Sigmoid colon (tissue), 4 donors: ENCODE measurements at regions not wholly inside any gene's neighbourhood (a gene's known extent, or its start where the extent isn't known, plus 50 kb on each side); places are given as distances from the start of the nearest gene placed in this dataset.

Source experiments
- EP300 ChIP-seq, 4 donors: sonication (generic); formaldehyde crosslinking; IDR thresholded peaks; one replicate each; pipeline ENCODE4 v1.6.1; 2017; ENCODE audit warnings: antibody characterized with exemption in 4 of 4
- POLR2A ChIP-seq, 2 donors: fragments of 450-650 bp; IDR thresholded peaks; one replicate each; pipeline ENCODE4 v1.6.1; 2016; ENCODE audit warnings: antibody characterized with exemption in 2 of 2, mild to moderate bottlenecking in 2 of 2, moderate library complexity in 2 of 2
- POLR2AphosphoS5 ChIP-seq, 4 donors: sonication (generic); formaldehyde crosslinking; IDR thresholded peaks; one replicate each; pipeline ENCODE4 v1.6.1; 2017; ENCODE audit warnings: antibody characterized with exemption in 4 of 4
- TF ChIP-seq, protein P1 (sequence below), 4 experiments: fragments of 450-650 bp in 3 of 4; fragments of 200-600 bp in 1 of 4; IDR thresholded peaks; one replicate each; pipeline ENCODE4 v1.5.1; 2016 to 2019; ENCODE audit warnings: antibody characterized with exemption in 4 of 4, mild to moderate bottlenecking in 3 of 4, moderate library complexity in 2 of 4

- no peak for TF ChIP-seq POLR2AphosphoS5 (IDR thresholded peaks at IDR 0.05)
- TF ChIP-seq, protein P1, sequence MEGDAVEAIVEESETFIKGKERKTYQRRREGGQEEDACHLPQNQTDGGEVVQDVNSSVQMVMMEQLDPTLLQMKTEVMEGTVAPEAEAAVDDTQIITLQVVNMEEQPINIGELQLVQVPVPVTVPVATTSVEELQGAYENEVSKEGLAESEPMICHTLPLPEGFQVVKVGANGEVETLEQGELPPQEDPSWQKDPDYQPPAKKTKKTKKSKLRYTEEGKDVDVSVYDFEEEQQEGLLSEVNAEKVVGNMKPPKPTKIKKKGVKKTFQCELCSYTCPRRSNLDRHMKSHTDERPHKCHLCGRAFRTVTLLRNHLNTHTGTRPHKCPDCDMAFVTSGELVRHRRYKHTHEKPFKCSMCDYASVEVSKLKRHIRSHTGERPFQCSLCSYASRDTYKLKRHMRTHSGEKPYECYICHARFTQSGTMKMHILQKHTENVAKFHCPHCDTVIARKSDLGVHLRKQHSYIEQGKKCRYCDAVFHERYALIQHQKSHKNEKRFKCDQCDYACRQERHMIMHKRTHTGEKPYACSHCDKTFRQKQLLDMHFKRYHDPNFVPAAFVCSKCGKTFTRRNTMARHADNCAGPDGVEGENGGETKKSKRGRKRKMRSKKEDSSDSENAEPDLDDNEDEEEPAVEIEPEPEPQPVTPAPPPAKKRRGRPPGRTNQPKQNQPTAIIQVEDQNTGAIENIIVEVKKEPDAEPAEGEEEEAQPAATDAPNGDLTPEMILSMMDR (IDR thresholded peaks at IDR 0.05), result no peak
- TF ChIP-seq POLR2A (IDR thresholded peaks at IDR 0.05), result no peak
- TF ChIP-seq EP300 (IDR thresholded peaks at IDR 0.05), result no peak
These were observed 453.6 kb upstream of the TUSC1 start for GRCh38 chr9:26131886-26132285.
